ENCODE measurements at regions not wholly inside any gene's neighbourhood (a gene's known extent, or its start where the extent isn't known, plus 50 kb on each side); places are given as distances from the start of the nearest gene placed in this dataset.

- TF ChIP-seq CTCF (IDR thresholded peaks at IDR 0.05; ENCODE audit: insufficient read depth, low read depth, low read length), result no peak
- no peak for DNase-seq (ENCODE audit: low read depth)
- H3K4me3 ChIP-seq (ENCODE audit: low read depth, low read length), result no peak overlapping the region
Measured at GRCh38 chr6:101249470-101249869, 144.0 kb upstream of the GRIK2 start.

- no peak for DNase-seq (ENCODE audit: low read depth)
- no peak overlapping the region for H3K4me3 ChIP-seq (ENCODE audit: low read depth, low read length)
- TF ChIP-seq CTCF (IDR thresholded peaks at IDR 0.05; ENCODE audit: insufficient read depth, low read depth, low read length), result no peak
Measured at GRCh38 chr6:101257163-101257562, 136.3 kb upstream of the GRIK2 start.

- no peak overlapping the region for H3K4me3 ChIP-seq (ENCODE audit: low read depth, low read length)
- TF ChIP-seq CTCF (IDR thresholded peaks at IDR 0.05; ENCODE audit: insufficient read depth, low read depth, low read length), result no peak
- no peak for DNase-seq (ENCODE audit: low read depth)
Measured at GRCh38 chr6:101259505-101259904, 134.0 kb upstream of the GRIK2 start.

GRCh38 chr6:101263596-101263995 is 129.9 kb upstream of the GRIK2 start:
- no peak for DNase-seq (ENCODE audit: low read depth)
- no peak for TF ChIP-seq CTCF (IDR thresholded peaks at IDR 0.05; ENCODE audit: insufficient read depth, low read depth, low read length)

GRCh38 chr6:101266063-101266462 is 127.4 kb upstream of the GRIK2 start:
- H3K4me3 ChIP-seq (ENCODE audit: low read depth, low read length), result no peak overlapping the region
- no peak for TF ChIP-seq CTCF (IDR thresholded peaks at IDR 0.05; ENCODE audit: insufficient read depth, low read depth, low read length)
- DNase-seq (ENCODE audit: low read depth), result no peak

More at GRCh38 chr6:101263596-101263995, 129.9 kb upstream of the GRIK2 start:
- no peak overlapping the region for H3K4me3 ChIP-seq (ENCODE audit: low read depth, low read length)

- no peak for TF ChIP-seq CTCF (IDR thresholded peaks at IDR 0.05; ENCODE audit: insufficient read depth, low read depth, low read length)
- no peak overlapping the region for H3K4me3 ChIP-seq (ENCODE audit: low read depth, low read length)
- no peak for DNase-seq (ENCODE audit: low read depth)
Measured at GRCh38 chr6:101268541-101268940, 125.0 kb upstream of the GRIK2 start.

- DNase-seq (ENCODE audit: low read depth), result no peak
- TF ChIP-seq CTCF (IDR thresholded peaks at IDR 0.05; ENCODE audit: insufficient read depth, low read depth, low read length), result no peak
- no peak overlapping the region for H3K4me3 ChIP-seq (ENCODE audit: low read depth, low read length)
Measured at GRCh38 chr6:101275251-101275650, 118.3 kb upstream of the GRIK2 start.

All from fibroblast of villous mesenchyme (primary cell).